ENCODE measurements at regions not wholly inside any gene's neighbourhood (a gene's known extent, or its start where the extent isn't known, plus 50 kb on each side); places are given as distances from the start of the nearest gene placed in this dataset.

DNA sequence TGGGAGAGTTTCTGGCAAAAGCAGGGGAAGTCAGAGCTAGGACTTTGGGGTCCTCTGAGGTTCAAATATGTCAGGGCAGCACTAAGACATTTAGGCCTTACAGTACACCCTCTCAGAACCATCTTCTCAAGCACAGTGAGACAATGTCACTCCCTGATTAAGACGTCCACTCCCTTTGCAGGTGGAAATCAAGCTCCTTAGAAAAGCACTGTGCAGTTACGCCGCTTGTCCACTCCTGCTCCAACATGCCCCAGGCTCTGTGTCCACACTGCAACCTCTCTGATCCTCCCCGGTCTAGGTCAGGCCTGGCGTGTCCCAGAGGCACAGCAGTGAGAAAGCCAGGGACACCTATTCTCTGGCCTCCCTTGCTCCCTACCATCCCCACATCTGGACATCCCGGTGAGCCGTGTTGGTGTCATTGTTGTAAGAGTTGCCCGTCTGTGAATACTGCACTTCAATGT is 528.6 kb upstream of the ID2 start:
- DNase-seq (ENCODE audit: low spot score) = no peak

DNA sequence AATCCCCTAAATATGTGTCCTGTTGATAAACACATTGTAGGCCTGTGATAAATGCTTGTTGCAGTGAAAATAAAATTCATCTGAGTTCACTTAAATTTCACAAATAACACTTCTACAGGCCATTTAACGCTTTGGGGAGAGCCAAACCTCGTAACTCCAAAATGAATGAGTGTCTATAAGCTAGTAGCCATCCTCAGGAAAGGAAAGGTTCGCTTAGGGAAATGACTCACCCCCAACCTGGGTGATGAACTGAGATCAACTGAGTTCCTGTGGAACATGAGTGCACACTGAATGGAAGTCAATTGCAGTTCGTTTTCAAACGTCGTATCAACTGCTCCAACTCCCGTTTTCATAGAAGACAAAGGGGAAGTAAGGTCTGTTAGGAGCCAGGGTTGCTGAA is 527.6 kb upstream of the ID2 start:
- no peak for DNase-seq (ENCODE audit: low spot score)

DNA sequence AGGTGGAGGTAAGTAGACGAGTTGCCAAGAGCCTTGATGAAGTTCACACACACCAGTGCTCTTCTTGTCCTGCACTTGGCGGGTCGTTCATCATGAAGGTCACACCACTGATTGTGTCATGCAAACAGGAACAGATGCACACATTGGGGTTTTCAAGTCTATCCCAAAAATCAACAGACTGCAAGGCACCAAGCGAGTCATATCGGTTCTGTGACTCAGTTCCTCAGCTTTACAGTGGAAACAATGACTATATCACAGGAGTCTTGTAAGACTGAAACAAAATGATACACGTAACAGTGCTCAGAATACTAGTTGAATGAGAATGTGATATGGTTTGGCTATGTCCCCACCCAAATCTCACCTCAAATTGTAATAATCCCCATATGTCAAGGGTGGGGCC is 526.9 kb upstream of the ID2 start:
- DNase-seq (ENCODE audit: low spot score) = no peak

GRCh38 chr2:8157621-8158430 is 524.0 kb upstream of the ID2 start:
- DNase-seq (ENCODE audit: low spot score) = no peak

GRCh38 chr2:8158711-8159110 is 523.1 kb upstream of the ID2 start:
- DNase-seq (ENCODE audit: low spot score) = no peak

DNA sequence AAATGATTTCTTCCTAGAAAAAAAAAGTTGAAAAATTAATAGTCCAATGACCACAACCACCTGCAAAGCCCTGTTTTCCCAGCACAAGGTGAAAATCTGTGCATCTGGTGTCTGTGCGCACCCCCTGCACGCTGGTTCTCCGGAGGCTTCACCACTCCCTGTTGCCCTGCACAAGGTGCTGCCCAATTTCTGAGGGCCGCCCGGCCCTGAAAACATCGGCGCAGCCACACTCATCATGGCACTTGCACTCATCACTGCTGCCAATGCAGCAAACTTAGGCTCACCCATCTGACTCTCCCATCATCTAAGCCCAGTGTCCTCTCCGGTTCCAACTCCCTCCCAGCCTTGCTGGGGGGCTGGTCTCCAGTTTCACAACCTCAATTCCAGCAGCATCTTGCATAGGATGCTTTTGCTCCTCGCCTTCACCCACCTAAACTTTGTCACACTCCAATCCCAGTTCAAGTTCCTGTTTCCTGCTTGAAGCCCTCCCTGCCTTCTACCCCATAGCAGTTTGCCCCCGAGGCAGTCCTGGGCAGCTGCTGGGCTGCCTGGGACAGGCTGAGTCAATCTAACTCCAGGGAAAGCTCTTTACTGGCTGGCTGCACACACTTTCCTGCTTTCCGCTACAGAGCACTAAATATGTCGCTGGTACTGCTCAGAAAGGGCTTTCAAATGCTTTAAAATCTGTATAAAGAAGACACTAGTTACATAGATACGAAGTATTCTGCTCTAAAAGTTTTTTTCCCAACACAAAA is 522.5 kb upstream of the ID2 start:
- no peak for DNase-seq (ENCODE audit: low spot score)

DNA sequence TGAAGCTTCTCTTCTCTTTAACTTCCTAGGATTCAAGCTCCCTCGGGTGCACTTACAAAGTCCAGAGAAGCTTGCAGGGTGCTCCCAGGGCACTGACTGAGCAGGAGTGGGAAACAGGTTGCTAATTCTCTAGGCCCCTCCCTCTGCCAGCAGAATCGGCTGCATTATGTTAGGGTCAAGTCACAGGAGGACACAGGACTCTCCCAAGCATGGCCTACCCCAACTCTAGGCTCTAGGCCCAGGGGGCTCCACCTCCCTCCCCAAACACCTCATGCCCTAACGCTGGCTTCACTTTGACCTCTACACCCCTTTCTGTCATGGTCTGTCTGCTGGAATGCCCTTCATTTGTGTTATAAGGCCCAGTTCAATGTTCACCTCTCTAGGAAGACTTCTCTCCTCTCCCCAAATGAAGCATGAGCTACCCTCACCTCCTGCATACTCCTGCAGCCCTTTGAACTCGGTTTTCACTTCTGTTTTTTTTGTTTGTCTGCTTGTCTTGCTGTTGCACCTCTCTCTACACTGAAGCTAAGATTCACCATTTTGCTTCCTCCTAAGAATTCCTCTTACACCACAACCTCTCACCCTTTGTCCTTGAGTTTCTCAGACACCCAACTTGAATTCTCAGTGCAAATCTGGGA is 521.8 kb upstream of the ID2 start:
- no peak for DNase-seq (ENCODE audit: low spot score)

DNA sequence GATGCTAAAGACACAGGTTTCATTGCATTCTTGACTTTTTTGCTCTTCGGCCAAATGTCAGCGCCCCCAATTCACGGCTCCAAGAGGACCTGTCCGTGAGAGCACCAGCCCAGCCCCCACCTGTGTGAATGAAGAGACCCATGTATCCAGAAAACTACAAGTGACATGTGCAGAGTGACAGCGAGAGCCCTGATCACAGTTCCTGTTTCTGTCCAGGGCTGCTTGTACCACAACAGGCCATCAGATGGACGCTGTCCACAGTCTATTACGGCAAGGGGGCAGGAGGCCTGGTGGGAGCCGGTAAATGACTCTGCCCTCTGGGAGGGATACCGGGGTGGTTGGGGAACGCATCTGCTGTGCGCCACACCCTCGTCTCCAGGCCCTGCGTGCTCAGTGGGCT is 520.9 kb upstream of the ID2 start:
- DNase-seq (ENCODE audit: low spot score) = no peak

DNA sequence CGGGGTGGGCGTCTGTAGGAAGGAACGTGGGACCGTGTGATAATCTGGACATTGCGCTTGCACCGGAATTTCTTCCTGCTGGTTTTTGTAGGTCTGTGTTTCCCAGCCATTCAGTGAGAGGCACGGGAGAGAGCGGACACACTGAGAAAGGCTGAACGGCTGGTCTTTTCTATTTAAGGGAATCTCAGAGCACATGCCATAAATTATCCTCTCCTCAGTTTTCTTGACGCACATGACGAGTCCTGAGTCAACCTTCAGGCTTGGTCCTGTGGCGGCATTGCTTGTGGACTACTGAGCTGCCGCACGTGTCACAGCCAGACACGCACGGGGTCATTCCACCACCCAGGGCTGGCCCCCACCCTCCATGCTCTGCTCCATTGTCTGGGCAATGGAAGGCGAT is 519.3 kb upstream of the ID2 start:
- DNase-seq (ENCODE audit: low spot score) = no peak

DNA sequence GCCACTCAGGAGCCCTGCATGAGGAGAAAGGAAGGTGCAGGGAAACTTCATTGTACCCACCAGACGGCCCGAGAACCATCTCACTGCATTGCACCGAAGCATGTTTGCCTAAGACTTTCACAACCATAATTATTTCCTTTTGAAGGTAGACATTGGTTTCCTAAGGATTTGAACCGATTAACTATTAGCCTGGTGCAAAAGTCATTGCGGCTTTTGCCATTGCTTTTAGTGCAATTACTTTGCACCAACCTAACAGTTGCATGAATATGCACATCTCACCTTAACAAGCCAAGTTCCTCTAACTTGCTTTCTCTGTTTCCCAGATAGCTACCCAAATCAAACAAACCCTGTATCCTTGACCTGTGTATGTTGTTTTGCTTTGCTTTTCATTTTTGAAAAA is 516.3 kb upstream of the ID2 start:
- no peak for DNase-seq (ENCODE audit: low spot score)

- no peak for DNase-seq (ENCODE audit: low spot score)
Measured at GRCh38 chr2:8168022-8168717, 513.7 kb upstream of the ID2 start.

GRCh38 chr2:8168876-8169424 is 512.9 kb upstream of the ID2 start:
- no peak for DNase-seq (ENCODE audit: low spot score)

DNA sequence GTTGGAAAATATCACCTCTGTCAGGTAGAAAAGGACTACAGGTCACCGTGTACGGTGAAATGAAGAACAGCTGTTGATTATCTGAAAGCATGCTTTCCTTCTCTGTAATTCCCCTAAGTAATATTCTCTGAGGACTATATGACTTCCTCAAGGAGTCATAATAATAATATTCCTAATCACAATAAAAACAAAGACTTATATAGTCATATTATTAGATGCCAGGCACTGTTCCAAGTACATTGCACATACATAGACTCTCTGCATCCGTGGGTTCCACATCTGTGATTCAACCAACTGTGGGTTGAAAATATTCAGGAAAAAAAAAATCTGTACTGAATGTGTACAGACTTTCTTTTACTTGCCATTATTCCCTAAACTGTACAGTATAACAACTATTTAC is 512.4 kb upstream of the ID2 start:
- no peak for DNase-seq (ENCODE audit: low spot score)

GRCh38 chr2:8170552-8171327 is 511.1 kb upstream of the ID2 start:
- DNase-seq (ENCODE audit: low spot score) = no peak

DNA sequence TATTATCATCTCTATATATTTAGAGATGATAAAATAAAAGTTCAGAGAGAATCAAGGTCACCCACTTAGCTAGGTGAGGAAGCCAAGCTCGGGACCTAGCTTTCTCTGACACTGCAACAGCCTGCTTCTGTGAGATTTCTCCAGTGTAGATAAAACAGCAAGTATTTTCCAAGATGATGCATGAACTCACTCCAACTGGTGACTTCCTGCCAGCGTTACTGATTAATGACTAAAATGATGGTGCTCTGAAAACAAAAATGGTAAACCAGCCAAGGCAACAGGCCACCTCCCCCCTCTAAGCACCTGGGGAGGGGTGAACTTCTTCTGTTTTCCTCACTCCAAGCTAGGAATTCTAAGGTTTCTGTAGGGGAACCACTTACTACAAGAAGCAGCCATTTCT is 510.2 kb upstream of the ID2 start:
- DNase-seq (ENCODE audit: low spot score) = no peak

- no peak for DNase-seq (ENCODE audit: low spot score)
Measured at GRCh38 chr2:8172661-8173060, 509.2 kb upstream of the ID2 start.

DNA sequence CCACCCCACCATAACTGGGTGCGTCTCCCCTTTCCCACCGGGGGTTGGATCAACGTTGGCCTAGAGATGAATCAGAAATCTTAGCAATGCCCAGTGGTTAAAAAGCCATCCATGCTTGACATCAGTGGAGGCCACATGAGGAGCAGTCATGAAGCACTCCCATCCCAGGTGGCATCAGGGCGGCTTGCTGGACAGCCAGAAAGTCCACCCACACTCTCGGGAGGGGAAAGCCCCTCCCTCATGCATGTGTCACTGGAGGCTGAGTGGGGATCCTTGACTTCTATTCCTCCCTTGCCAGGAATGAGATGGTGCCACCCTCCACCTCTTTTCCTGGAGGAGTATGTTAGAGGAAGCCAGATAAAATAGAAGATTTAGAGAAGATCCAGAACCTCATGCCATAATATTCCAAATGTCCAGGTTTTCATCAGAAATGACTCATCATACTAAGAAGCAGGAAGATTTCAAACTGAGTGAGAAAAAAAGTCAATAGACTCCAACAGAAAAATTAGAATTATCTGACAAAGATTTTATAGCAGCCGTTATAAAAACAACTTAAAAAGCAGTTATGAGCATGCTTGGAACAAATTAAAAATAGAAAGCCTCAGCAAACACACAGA is 507.1 kb upstream of the ID2 start:
- no peak for DNase-seq (ENCODE audit: low spot score)

DNA sequence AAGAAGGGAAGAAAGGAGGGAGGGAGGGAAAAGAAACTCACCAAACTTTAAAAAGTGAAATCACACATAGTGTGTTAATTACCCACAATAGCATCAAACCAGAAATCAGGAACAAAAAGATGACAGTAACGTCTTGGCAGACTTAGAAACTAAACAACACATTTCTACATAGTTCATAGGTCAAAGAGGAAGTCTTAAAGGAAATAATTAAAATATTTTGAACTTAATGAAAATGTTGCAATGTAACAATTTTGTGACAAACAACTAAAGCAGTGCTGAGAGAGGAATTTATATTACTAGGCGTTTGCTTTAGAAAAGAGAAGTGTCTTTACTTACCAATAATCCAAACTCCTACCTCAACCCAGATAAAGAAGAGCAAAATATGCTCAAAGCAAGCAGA is 505.0 kb upstream of the ID2 start:
- no peak for DNase-seq (ENCODE audit: low spot score)

DNA sequence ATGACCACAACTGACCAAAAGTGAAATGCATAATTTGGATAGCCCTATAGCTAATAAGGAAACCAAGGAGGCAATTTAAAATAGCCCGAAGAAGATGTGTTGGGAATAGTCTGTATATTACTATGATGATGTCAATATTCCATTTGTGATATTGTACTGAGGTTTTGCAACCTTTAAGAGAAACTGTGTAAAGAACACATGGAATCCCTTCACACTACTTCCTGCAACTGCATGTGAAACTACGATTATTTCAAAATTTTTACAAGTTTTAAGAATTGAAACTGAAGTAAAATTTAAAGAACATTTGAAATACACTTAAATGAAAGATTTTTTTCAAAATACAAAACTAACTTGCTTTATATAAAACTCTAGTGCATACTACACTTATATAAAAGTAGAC is 504.3 kb upstream of the ID2 start:
- no peak for DNase-seq (ENCODE audit: low spot score)

DNA sequence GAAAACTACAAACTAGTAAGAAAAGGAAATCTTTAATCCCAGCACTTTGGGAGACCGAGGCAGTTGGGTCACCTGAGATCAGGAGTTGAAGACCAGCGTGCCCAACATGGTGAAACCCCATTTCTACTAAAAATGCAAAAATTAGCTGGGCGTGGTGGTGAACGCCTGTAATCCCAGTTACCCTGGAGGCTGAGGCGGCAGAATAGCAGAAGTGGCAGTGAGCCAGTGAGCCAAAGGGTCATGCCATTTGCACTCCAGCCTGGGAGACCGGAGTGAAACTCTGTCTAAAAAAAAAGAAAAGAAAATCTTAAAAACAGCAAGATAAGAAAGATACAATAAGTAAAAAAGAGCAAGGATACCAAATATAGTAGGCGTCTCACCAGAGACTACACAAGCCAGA is 502.9 kb upstream of the ID2 start:
- no peak for DNase-seq (ENCODE audit: low spot score)

GRCh38 chr2:8189316-8189715 is 492.5 kb upstream of the ID2 start:
- peak; percentile 24 for DNase-seq (ENCODE audit: low spot score)

Measured in HT-29 (cell line).